ENCODE measurements at regions not wholly inside any gene's neighbourhood (a gene's known extent, or its start where the extent isn't known, plus 50 kb on each side); places are given as distances from the start of the nearest gene placed in this dataset.

DNA sequence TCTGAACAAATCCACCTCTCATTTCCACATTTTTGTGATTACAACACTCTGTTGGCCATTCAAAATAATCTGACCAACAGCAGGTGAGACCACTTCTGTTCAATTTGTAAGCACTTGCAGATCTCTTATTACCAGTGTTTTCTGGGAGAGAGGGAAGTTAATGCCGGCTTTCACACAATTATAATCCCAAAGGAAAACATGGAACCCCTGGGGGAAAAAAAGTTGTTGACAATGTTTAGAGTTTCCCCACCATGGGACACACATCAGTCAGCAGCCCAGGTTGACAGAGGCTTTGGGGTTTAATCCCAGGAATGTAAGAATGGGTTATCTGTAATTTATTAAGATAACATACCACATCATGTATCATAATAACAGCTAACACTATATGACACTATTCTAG is 68.4 kb upstream of the TNFSF4 start:
- POLR2A ChIA-PET, result no interaction called here
- no TSS peak for BruUV-seq (replicated peaks)
- CTCF ChIA-PET, result no interaction called here

DNA sequence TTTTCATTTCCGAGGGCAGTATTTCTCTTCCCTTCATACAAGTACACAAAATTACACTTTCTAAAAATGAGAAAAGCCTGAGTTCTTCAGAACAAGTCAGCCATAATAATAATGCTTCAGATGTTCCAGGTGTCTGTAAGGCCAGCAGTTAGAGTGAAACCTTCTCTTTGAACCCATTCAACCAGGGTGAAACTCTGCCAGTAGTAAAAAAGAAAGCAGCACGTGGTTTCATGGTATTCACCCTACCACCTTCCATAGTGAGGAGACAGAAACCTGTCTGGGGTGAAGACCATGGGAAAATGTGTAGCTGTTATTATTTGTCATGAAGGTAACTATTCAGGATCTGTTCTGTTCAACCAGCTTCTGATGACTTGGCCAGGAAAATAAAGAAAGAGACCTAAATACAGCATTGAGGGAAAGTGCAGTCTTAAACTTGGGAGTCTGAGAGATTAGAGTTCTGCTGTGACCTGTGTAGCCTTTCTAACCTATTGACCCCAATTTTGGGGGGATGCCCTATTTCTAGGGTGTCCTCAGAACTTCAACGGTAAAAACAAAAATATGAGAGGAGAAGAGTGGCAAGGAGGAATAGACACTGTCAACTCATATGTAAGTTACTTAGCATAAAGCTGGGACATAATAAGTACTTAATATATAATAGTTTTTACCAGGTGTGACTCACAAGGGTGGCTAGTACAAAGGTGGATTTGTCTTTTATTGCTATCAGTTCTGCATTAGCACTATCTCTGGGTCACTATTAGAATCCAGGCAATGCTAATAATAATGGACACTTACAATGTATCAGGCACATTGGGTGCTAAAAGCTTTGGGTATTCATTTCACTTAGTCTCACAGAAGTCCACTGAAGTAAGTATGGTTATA is 70.0 kb upstream of the TNFSF4 start:
- Histone ChIP-seq H3K4me1 (ENCODE audit: control insufficient read depth, insufficient read depth, low read length) (no peaks in the 10 kb centered on the region), H3K4me3 (ENCODE audit: low read depth in 2 of 2, low read length in 2 of 2) (no peak overlapping the region), H3K36me3 (ENCODE audit: control insufficient read depth, insufficient read depth, low read length) (no peaks in the 10 kb centered on the region), H3K27ac (ENCODE audit: low read length) (no peak overlapping the region), H3K9me3 (ENCODE audit: control insufficient read depth, insufficient read depth, low read depth, low read length) (no peaks in the 10 kb centered on the region), H3K27me3 (ENCODE audit: control insufficient read depth, insufficient read depth, low read length) (no peaks in the 10 kb centered on the region)
- POLR2A ChIA-PET, result no interaction called here
- in situ Hi-C loops (cut with HindIII; ENCODE audit: low pct_unique_long_range_greater_than_20kb, low sequenced_read_pairs) (no loop called here), intact Hi-C loops (cut with micrococcal nuclease; ENCODE audit: unreplicated experiment) (no loop called here)
- DNase-seq (ENCODE audit: low read depth, low spot score) (no peak), ATAC-seq (no peak)
- BruUV-seq (replicated peaks), result no TSS peak
- TF ChIP-seq, protein P1, sequence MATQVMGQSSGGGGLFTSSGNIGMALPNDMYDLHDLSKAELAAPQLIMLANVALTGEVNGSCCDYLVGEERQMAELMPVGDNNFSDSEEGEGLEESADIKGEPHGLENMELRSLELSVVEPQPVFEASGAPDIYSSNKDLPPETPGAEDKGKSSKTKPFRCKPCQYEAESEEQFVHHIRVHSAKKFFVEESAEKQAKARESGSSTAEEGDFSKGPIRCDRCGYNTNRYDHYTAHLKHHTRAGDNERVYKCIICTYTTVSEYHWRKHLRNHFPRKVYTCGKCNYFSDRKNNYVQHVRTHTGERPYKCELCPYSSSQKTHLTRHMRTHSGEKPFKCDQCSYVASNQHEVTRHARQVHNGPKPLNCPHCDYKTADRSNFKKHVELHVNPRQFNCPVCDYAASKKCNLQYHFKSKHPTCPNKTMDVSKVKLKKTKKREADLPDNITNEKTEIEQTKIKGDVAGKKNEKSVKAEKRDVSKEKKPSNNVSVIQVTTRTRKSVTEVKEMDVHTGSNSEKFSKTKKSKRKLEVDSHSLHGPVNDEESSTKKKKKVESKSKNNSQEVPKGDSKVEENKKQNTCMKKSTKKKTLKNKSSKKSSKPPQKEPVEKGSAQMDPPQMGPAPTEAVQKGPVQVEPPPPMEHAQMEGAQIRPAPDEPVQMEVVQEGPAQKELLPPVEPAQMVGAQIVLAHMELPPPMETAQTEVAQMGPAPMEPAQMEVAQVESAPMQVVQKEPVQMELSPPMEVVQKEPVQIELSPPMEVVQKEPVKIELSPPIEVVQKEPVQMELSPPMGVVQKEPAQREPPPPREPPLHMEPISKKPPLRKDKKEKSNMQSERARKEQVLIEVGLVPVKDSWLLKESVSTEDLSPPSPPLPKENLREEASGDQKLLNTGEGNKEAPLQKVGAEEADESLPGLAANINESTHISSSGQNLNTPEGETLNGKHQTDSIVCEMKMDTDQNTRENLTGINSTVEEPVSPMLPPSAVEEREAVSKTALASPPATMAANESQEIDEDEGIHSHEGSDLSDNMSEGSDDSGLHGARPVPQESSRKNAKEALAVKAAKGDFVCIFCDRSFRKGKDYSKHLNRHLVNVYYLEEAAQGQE (IDR thresholded peaks at IDR 0.05; ENCODE audit: insufficient read depth in 1 of 2, low read depth in 2 of 2, low read length in 1 of 2), result no peak
- TF ChIP-seq TCF7L2 (IDR thresholded peaks at IDR 0.05; ENCODE audit: low read depth, low read length), result no peak
- TF ChIP-seq, protein P2, sequence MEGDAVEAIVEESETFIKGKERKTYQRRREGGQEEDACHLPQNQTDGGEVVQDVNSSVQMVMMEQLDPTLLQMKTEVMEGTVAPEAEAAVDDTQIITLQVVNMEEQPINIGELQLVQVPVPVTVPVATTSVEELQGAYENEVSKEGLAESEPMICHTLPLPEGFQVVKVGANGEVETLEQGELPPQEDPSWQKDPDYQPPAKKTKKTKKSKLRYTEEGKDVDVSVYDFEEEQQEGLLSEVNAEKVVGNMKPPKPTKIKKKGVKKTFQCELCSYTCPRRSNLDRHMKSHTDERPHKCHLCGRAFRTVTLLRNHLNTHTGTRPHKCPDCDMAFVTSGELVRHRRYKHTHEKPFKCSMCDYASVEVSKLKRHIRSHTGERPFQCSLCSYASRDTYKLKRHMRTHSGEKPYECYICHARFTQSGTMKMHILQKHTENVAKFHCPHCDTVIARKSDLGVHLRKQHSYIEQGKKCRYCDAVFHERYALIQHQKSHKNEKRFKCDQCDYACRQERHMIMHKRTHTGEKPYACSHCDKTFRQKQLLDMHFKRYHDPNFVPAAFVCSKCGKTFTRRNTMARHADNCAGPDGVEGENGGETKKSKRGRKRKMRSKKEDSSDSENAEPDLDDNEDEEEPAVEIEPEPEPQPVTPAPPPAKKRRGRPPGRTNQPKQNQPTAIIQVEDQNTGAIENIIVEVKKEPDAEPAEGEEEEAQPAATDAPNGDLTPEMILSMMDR (IDR thresholded peaks at IDR 0.05), result no peak
- TF ChIP-seq POLR2AphosphoS5 (IDR thresholded peaks at IDR 0.05; ENCODE audit: low read depth, low read length), result no peak
- TF ChIP-seq SIN3A (IDR thresholded peaks at IDR 0.05; ENCODE audit: borderline replicate concordance, insufficient read depth, low read depth, low read length), result no peak
- CTCF ChIA-PET, result no interaction called here

More for the DNA sequence above, 68.4 kb upstream of the TNFSF4 start:
- Histone ChIP-seq H3K27ac (ENCODE audit: low read length) (no peak overlapping the region), H3K4me1 (ENCODE audit: control insufficient read depth, insufficient read depth, low read length) (no peaks in the 10 kb centered on the region), H3K9me3 (ENCODE audit: control insufficient read depth, insufficient read depth, low read depth, low read length) (no peaks in the 10 kb centered on the region), H3K36me3 (ENCODE audit: control insufficient read depth, insufficient read depth, low read length) (no peaks in the 10 kb centered on the region), H3K27me3 (ENCODE audit: control insufficient read depth, insufficient read depth, low read length) (no peaks in the 10 kb centered on the region), H3K4me3 (ENCODE audit: low read depth in 2 of 2, low read length in 2 of 2) (no peak overlapping the region)
- in situ Hi-C loops (cut with HindIII; ENCODE audit: low pct_unique_long_range_greater_than_20kb, low sequenced_read_pairs) (no loop called here), intact Hi-C loops (cut with micrococcal nuclease; ENCODE audit: unreplicated experiment) (no loop called here)
- no peak for DNase-seq (ENCODE audit: low read depth, low spot score)
- TF ChIP-seq, protein P2 (IDR thresholded peaks at IDR 0.05), result no peak
- no peak for TF ChIP-seq SIN3A (IDR thresholded peaks at IDR 0.05; ENCODE audit: borderline replicate concordance, insufficient read depth, low read depth, low read length)
- TF ChIP-seq TCF7L2 (IDR thresholded peaks at IDR 0.05; ENCODE audit: low read depth, low read length), result no peak
- TF ChIP-seq, protein P1 (IDR thresholded peaks at IDR 0.05; ENCODE audit: insufficient read depth in 1 of 2, low read depth in 2 of 2, low read length in 1 of 2), result no peak
- no peak for TF ChIP-seq POLR2AphosphoS5 (IDR thresholded peaks at IDR 0.05; ENCODE audit: low read depth, low read length)
- ATAC-seq, result no peak
